ENCODE measurements at regions not wholly inside any gene's neighbourhood (a gene's known extent, or its start where the extent isn't known, plus 50 kb on each side); places are given as distances from the start of the nearest gene placed in this dataset.
"Not testable (repeated sequence)": the region's sequence is repeated elsewhere in the genome, so short reads cannot be mapped to it uniquely, and the experiment has no call there.

GRCh38 chr6:21740376-21741124, 147.0 kb downstream of the SOX4 start:
- no peak for DNase-seq (ENCODE audit: low read depth in 2 of 3, low spot score in 2 of 3)

- DNase-seq (ENCODE audit: low read depth in 2 of 3, low spot score in 2 of 3): no peak
Measured at GRCh38 chr6:21741221-21742109, 147.9 kb downstream of the SOX4 start.

- DNase-seq (ENCODE audit: low read depth in 2 of 3, low spot score in 2 of 3): no peak
Measured at GRCh38 chr6:21742238-21742660, 148.7 kb downstream of the SOX4 start.

GRCh38 chr6:21744331-21744730, 150.8 kb downstream of the SOX4 start:
- no peak for DNase-seq (ENCODE audit: low read depth in 2 of 3, low spot score in 2 of 3)

- no peak for DNase-seq (ENCODE audit: low read depth in 2 of 3, low spot score in 2 of 3)
Measured at GRCh38 chr6:21745543-21746337, 152.2 kb downstream of the SOX4 start.

GRCh38 chr6:21747441-21747840, 153.9 kb downstream of the SOX4 start:
- DNase-seq (ENCODE audit: low read depth in 2 of 3, low spot score in 2 of 3): no peak

GRCh38 chr6:21748343-21749056, 154.9 kb downstream of the SOX4 start:
- DNase-seq (ENCODE audit: low read depth in 2 of 3, low spot score in 2 of 3): no peak

- DNase-seq (ENCODE audit: low read depth in 2 of 3, low spot score in 2 of 3): no peak
Measured at GRCh38 chr6:21749754-21750153, 156.2 kb downstream of the SOX4 start.

- DNase-seq (ENCODE audit: low read depth in 2 of 3, low spot score in 2 of 3): no peak
Measured at GRCh38 chr6:21750575-21750974, 157.0 kb downstream of the SOX4 start.

GRCh38 chr6:21751608-21752007, 158.1 kb downstream of the SOX4 start:
- DNase-seq (ENCODE audit: low read depth in 2 of 3, low spot score in 2 of 3): no peak

GRCh38 chr6:21752054-21752811, 158.7 kb downstream of the SOX4 start:
- DNase-seq (ENCODE audit: low read depth in 2 of 3, low spot score in 2 of 3): no peak

- no peak for DNase-seq (ENCODE audit: low read depth in 2 of 3, low spot score in 2 of 3)
Measured at GRCh38 chr6:21753241-21754108, 159.9 kb downstream of the SOX4 start.

GRCh38 chr6:21754891-21755290, 161.3 kb downstream of the SOX4 start:
- DNase-seq (ENCODE audit: low read depth in 2 of 3, low spot score in 2 of 3): no peak

GRCh38 chr6:21756487-21756886, 162.9 kb downstream of the SOX4 start:
- no peak for DNase-seq (ENCODE audit: low read depth in 2 of 3, low spot score in 2 of 3)

- DNase-seq (ENCODE audit: low read depth in 2 of 3, low spot score in 2 of 3): not testable (repeated sequence)
Measured at GRCh38 chr6:21757392-21757791, 163.8 kb downstream of the SOX4 start.

GRCh38 chr6:21759721-21760120, 166.2 kb downstream of the SOX4 start:
- no peak for DNase-seq (ENCODE audit: low read depth in 2 of 3, low spot score in 2 of 3)

GRCh38 chr6:21761053-21761730, 167.6 kb downstream of the SOX4 start:
- DNase-seq (ENCODE audit: low read depth in 2 of 3, low spot score in 2 of 3): not testable (repeated sequence)

GRCh38 chr6:21764989-21765388, 171.4 kb downstream of the SOX4 start:
- DNase-seq (ENCODE audit: low read depth in 2 of 3, low spot score in 2 of 3): no peak

Data from hematopoietic multipotent progenitor cell (in vitro differentiated cells).